Glutamatergic neuron (in vitro differentiated cells): ENCODE measurements at regions not wholly inside any gene's neighbourhood (a gene's known extent, or its start where the extent isn't known, plus 50 kb on each side); places are given as distances from the start of the nearest gene placed in this dataset.

Experiments used
- DNase-seq: peaks from one replicate; pipeline ENCODE4 v3.0.0; 2022
- H3K27ac Mint-ChIP-seq: one replicate; pipeline ENCODE4 v1.8.0; 2020; ENCODE audit warnings: mild to moderate bottlenecking, mixed read lengths, inconsistent platforms; ENCODE audit not compliant: unreplicated experiment
- H3K27me3 Mint-ChIP-seq: one replicate; pipeline ENCODE4 v1.8.0; 2020; ENCODE audit warnings: mild to moderate bottlenecking, moderate library complexity, mixed read lengths, inconsistent platforms; ENCODE audit not compliant: unreplicated experiment
- H3K36me3 Mint-ChIP-seq: one replicate; pipeline ENCODE4 v1.8.0; 2020; ENCODE audit warnings: mild to moderate bottlenecking, mixed read lengths, inconsistent platforms; ENCODE audit not compliant: unreplicated experiment
- H3K4me1 Mint-ChIP-seq: one replicate; pipeline ENCODE4 v1.8.0; 2020; ENCODE audit warnings: mild to moderate bottlenecking, low read depth, mixed read lengths, inconsistent platforms; ENCODE audit not compliant: unreplicated experiment
- H3K4me3 Mint-ChIP-seq: one replicate; pipeline ENCODE4 v1.8.0; 2020; ENCODE audit warnings: mild to moderate bottlenecking, mixed read lengths, inconsistent platforms; ENCODE audit not compliant: unreplicated experiment
- H3K9me3 Mint-ChIP-seq: one replicate; pipeline ENCODE4 v1.8.0; 2020; ENCODE audit warnings: mild to moderate bottlenecking, moderate library complexity, mixed read lengths, inconsistent platforms; ENCODE audit not compliant: unreplicated experiment
- TF ChIP-seq, protein P1 (sequence below): fragments of 200-600 bp; sonication (generic); IDR thresholded peaks from one replicate; pipeline ENCODE4 v1.5.0; 2021; ENCODE audit not compliant: partially characterized antibody, unreplicated experiment

GRCh38 chr2:199199797-199200196 lies 257.9 kb downstream of the SATB2 start:
- H3K36me3 Mint-ChIP-seq, result no peaks in the 10 kb centered on the region

GRCh38 chr2:199197448-199197847 lies 260.3 kb downstream of the SATB2 start:
- no peaks in the 10 kb centered on the region for H3K4me1 Mint-ChIP-seq
- no peak for DNase-seq
- no peaks in the 10 kb centered on the region for H3K27me3 Mint-ChIP-seq
- no peak overlapping the region for H3K4me3 Mint-ChIP-seq
- H3K36me3 Mint-ChIP-seq, result no peaks in the 10 kb centered on the region
- H3K27ac Mint-ChIP-seq, result no peak overlapping the region
- peaks cover 1% of the 10 kb centered on the region for H3K9me3 Mint-ChIP-seq
- TF ChIP-seq, protein P1, sequence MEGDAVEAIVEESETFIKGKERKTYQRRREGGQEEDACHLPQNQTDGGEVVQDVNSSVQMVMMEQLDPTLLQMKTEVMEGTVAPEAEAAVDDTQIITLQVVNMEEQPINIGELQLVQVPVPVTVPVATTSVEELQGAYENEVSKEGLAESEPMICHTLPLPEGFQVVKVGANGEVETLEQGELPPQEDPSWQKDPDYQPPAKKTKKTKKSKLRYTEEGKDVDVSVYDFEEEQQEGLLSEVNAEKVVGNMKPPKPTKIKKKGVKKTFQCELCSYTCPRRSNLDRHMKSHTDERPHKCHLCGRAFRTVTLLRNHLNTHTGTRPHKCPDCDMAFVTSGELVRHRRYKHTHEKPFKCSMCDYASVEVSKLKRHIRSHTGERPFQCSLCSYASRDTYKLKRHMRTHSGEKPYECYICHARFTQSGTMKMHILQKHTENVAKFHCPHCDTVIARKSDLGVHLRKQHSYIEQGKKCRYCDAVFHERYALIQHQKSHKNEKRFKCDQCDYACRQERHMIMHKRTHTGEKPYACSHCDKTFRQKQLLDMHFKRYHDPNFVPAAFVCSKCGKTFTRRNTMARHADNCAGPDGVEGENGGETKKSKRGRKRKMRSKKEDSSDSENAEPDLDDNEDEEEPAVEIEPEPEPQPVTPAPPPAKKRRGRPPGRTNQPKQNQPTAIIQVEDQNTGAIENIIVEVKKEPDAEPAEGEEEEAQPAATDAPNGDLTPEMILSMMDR, result no peak

More at GRCh38 chr2:199199797-199200196, 257.9 kb downstream of the SATB2 start:
- DNase-seq, result no peak
- peaks cover 1% of the 10 kb centered on the region for H3K9me3 Mint-ChIP-seq
- TF ChIP-seq, protein P1, result no peak
- no peak overlapping the region for H3K27ac Mint-ChIP-seq
- no peaks in the 10 kb centered on the region for H3K4me1 Mint-ChIP-seq
- no peak overlapping the region for H3K4me3 Mint-ChIP-seq
- H3K27me3 Mint-ChIP-seq, result no peaks in the 10 kb centered on the region

DNA sequence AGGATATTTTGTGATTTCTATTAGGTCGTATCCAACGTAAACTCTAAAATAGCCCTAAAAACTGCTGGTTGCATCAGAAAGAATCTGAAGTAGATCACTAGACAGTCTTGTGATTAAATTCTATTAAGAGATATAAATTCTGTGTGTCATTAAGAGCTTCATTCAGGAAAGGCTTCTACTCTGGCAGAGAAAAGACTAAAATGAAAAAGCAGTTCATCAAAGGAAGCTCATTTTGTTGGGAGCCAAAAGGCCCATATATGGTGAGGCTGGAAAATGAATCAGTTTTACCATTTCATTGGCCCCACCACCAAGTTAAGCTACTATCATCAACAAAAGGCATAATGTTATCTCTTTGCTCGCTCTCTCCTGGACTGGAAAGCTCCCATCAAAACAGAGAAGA lies 261.1 kb downstream of the SATB2 start:
- Mint-ChIP-seq H3K9me3 (peaks cover 1% of the 10 kb centered on the region), H3K36me3 (no peaks in the 10 kb centered on the region), H3K27ac (no peak overlapping the region), H3K4me3 (no peak overlapping the region), H3K27me3 (no peaks in the 10 kb centered on the region), H3K4me1 (no peaks in the 10 kb centered on the region)
- no peak for DNase-seq
- TF ChIP-seq, protein P1, result no peak

DNA sequence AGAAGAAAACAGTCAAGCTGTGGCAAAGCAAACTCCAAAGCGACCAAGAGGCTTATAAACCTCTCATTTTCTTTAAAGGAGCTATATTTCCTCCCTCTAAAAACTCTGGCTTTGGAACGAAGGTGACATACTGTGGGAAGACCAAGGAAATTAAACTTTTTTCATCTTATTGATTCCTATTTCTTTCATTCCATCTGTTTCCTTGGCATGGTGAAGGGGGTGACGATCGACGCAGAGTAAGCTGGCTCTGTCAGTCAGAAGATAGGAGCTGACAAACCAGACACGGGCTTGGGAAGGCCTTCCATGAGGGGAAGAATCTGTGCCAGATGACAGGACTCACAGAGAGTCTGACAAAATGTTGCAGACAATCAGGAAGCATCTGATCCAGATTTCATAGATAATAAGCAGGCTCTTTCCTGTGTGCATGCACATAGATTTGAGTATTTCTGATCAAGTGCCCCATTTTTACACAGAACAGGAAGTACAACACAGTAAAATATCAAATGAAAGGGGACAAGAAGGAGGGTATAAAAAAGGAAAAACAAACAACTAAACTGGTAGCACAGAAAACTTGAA lies 261.7 kb downstream of the SATB2 start:
- H3K4me1 Mint-ChIP-seq, result no peaks in the 10 kb centered on the region
- no peak overlapping the region for H3K27ac Mint-ChIP-seq
- no peak for DNase-seq
- no peaks in the 10 kb centered on the region for H3K27me3 Mint-ChIP-seq
- TF ChIP-seq, protein P1, result no peak
- no peak overlapping the region for H3K4me3 Mint-ChIP-seq
- peaks cover 1% of the 10 kb centered on the region for H3K9me3 Mint-ChIP-seq
- no peaks in the 10 kb centered on the region for H3K36me3 Mint-ChIP-seq

DNA sequence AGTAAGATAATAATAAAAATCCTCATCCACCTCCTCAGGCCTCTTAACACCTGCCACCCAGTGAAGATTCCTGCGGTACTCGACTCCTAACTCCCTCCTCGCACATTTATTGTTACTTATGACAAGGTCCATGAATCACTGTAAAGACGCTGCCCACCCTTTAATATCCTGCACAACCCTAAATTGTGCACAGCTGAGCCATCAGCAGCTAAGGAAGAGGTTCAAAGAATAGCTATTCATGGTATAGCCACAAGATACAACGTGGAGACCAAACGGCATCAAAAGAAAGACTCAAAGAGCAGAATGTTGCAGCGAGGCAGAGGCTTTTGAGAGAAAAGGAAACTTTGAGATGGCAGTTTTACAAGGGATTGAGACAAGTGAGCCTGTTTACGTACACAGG lies 266.3 kb downstream of the SATB2 start:
- no peaks in the 10 kb centered on the region for H3K4me1 Mint-ChIP-seq
- no peak overlapping the region for H3K27ac Mint-ChIP-seq
- DNase-seq, result no peak
- no peaks in the 10 kb centered on the region for H3K36me3 Mint-ChIP-seq
- no peak overlapping the region for H3K4me3 Mint-ChIP-seq
- H3K9me3 Mint-ChIP-seq, result no peaks in the 10 kb centered on the region
- peaks cover 2% of the 10 kb centered on the region for H3K27me3 Mint-ChIP-seq
- TF ChIP-seq, protein P1, result no peak
